Activated naive CD4-positive, alpha-beta T cell treated with anti-CD3 and anti-CD28 coated beads for 36 hours (primary cell): ENCODE measurements at regions not wholly inside any gene's neighbourhood (a gene's known extent, or its start where the extent isn't known, plus 50 kb on each side); places are given as distances from the start of the nearest gene placed in this dataset.

ENCODE experiments used
- CTCF ChIA-PET: fragments of 350-600 bp; sonication (Branson Sonifier 250); formaldehyde crosslinking; loops from one replicate; lab custom pipeline; 2021; ENCODE audit warnings: antibody characterized with exemption; lab: Charles Lee
- DNase-seq: peaks from one replicate; pipeline ENCODE4 v3.0.0-alpha.2; 2020
- H3K27ac Mint-ChIP-seq: one replicate; pipeline ENCODE4 v1.8.0; 2021; ENCODE audit warnings: mild to moderate bottlenecking, mixed read lengths
- H3K27me3 Mint-ChIP-seq: one replicate; pipeline ENCODE4 v1.8.0; 2021; ENCODE audit warnings: low read depth, mixed read lengths
- H3K36me3 Mint-ChIP-seq: one replicate; pipeline ENCODE4 v1.8.0; 2021; ENCODE audit warnings: low read depth, mixed read lengths
- H3K4me1 Mint-ChIP-seq: one replicate; pipeline ENCODE4 v1.8.0; 2021; ENCODE audit warnings: low read depth, mixed read lengths
- H3K4me3 Mint-ChIP-seq: one replicate; pipeline ENCODE4 v1.8.0; 2021; ENCODE audit warnings: mild to moderate bottlenecking, moderate library complexity, mixed read lengths
- H3K9me3 Mint-ChIP-seq: one replicate; pipeline ENCODE4 v1.8.0; 2021; ENCODE audit warnings: mixed read lengths
- intact Hi-C: fragments of 100-400 bp; cut with micrococcal nuclease; formaldehyde crosslinking; loops from one replicate; pipeline ENCODE4 v1.15.1; 2023

DNA sequence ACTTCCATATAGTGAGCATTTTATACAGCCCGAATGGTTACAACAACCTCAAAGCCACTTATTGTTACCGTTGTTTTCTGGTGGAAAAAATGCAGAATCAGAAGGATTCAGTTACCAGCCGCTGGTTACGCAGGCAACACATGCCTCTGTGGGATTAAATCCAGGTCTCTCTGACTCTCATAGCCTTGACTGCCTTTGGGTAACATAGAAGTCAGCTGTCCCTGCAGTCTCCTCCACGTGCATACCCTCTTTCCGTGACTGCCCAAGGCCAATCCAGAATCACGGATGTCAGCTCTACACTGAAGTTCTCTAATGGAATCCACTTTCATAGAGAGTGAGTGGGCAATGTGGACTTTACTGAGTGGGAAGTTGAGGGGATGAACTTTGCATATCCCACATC, 189.5 kb upstream of the DNAJC19 start:
- H3K9me3 Mint-ChIP-seq: no peaks in the 10 kb centered on the region
- no peak overlapping the region for H3K4me3 Mint-ChIP-seq
- DNase-seq: no peak
- no peaks in the 10 kb centered on the region for H3K4me1 Mint-ChIP-seq
- peaks cover 2% of the 10 kb centered on the region for H3K27me3 Mint-ChIP-seq
- intact Hi-C loops: loop anchor here (10.0 kb wide), 3 partner anchors 274 to 544 kb away; no protein-coding TSS in a partner anchor
- CTCF ChIA-PET: interaction anchor here (0.6 kb wide), 1 partner anchor 334 kb away, joined by 3 read pairs; no protein-coding TSS in a partner anchor
- no peak overlapping the region for H3K27ac Mint-ChIP-seq
- H3K36me3 Mint-ChIP-seq: no peaks in the 10 kb centered on the region

- Mint-ChIP-seq H3K4me3 (no peak overlapping the region), H3K9me3 (no peaks in the 10 kb centered on the region), H3K4me1 (no peaks in the 10 kb centered on the region), H3K27ac (no peak overlapping the region), H3K27me3 (peaks cover 2% of the 10 kb centered on the region), H3K36me3 (no peaks in the 10 kb centered on the region)
- peak; percentile 60 for DNase-seq
- CTCF ChIA-PET: interaction anchor here (0.8 kb wide), 1 partner anchor 1194 kb away, joined by 3 read pairs; no protein-coding TSS in a partner anchor
- intact Hi-C loops: loop anchor here (1.0 to 10.0 kb wide), 5 partner anchors 73 to 542 kb away; no protein-coding TSS in a partner anchor
Observed at GRCh38 chr3:181176601-181177000, 187.1 kb upstream of the DNAJC19 start.

DNA sequence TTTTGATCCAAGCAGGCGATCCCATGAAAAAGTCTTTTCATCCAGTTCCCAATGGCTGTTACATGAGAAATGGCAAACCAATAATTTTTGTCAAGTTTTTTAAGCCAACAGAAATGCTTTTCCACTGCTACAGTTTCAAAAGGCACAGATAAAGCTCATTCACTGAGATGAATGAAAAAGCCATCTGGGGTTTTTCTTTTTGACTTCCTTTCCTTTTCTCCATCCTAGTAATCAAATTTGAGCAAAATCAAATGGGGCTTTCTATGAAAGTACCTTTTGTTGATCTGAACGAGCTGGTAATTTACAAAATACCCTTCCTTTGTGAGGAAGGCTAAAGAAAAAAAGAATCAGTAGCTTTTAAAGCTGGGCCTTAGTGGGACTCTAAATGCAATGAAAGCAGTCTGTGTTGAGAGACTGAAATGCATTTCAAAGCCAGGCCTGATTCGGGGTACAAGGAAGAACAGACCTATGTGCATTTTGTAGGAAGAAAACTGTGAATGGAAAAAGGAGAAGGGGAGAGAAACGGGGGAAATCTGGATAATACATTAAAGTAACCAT, 185.2 kb upstream of the DNAJC19 start:
- Mint-ChIP-seq H3K27me3 (peaks cover 2% of the 10 kb centered on the region), H3K9me3 (no peaks in the 10 kb centered on the region), H3K4me1 (no peaks in the 10 kb centered on the region), H3K4me3 (no peak overlapping the region), H3K27ac (no peak overlapping the region), H3K36me3 (no peaks in the 10 kb centered on the region)
- CTCF ChIA-PET: interaction anchor here (0.7 to 1.7 kb wide), 2 partner anchors 21 to 71 kb away, joined by 3 to 4 read pairs; no protein-coding TSS in a partner anchor
- no peak for DNase-seq
- intact Hi-C loops: loop anchor here (10.0 kb wide), 3 partner anchors 270 to 540 kb away; no protein-coding TSS in a partner anchor

DNA sequence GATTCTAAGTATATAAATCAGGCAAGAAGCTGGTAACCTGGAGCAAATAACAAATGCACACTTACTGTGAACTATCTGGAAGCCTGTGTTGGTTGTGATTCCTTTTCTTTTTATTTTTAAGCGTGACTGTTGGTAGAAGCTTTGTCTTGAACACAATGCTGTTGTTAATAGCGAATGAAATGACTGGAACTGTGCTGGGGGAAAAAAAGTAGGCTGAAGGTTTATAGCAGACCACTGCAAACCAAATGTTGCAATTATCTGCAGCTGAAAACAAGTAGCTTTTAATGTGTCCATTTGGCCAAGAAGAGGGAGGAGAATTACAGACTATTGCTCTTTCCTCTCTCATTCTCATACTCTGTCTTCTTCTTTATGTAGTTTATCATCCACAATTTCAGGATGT, 184.5 kb upstream of the DNAJC19 start:
- no peak overlapping the region for H3K27ac Mint-ChIP-seq
- no peaks in the 10 kb centered on the region for H3K9me3 Mint-ChIP-seq
- CTCF ChIA-PET: interaction anchor here (0.7 to 1.7 kb wide), 2 partner anchors 22 to 70 kb away, joined by 3 to 4 read pairs; no protein-coding TSS in a partner anchor
- H3K36me3 Mint-ChIP-seq: no peaks in the 10 kb centered on the region
- intact Hi-C loops: loop anchor here (10.0 kb wide), 3 partner anchors 269 to 539 kb away; no protein-coding TSS in a partner anchor
- no peak for DNase-seq
- H3K4me3 Mint-ChIP-seq: no peak overlapping the region
- H3K4me1 Mint-ChIP-seq: no peaks in the 10 kb centered on the region
- H3K27me3 Mint-ChIP-seq: peaks cover 2% of the 10 kb centered on the region

DNA sequence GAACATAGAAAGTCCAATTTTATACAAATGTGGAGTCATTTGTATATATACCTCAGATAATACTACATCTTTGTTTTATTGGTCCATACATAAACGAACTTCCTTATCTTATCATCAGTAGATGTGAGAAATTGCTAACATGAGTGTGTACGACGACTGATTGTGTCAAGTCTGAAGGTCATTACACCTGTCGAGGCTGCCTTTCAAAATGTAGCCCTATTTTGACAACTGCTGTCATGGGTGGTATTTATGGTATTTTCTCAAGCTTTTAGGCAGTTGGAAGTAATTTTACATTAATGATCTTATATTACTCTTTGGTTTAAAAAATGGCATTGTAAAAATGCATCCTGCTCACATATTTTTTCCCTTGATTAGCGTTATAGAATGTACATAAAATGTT, 183.7 kb upstream of the DNAJC19 start:
- CTCF ChIA-PET: no interaction called here
- DNase-seq: no peak
- Mint-ChIP-seq H3K4me3 (no peak overlapping the region), H3K27me3 (peaks cover 2% of the 10 kb centered on the region), H3K27ac (no peak overlapping the region), H3K9me3 (no peaks in the 10 kb centered on the region), H3K4me1 (no peaks in the 10 kb centered on the region), H3K36me3 (no peaks in the 10 kb centered on the region)
- intact Hi-C loops: loop anchor here (10.0 kb wide), 3 partner anchors 268 to 538 kb away; no protein-coding TSS in a partner anchor

DNA sequence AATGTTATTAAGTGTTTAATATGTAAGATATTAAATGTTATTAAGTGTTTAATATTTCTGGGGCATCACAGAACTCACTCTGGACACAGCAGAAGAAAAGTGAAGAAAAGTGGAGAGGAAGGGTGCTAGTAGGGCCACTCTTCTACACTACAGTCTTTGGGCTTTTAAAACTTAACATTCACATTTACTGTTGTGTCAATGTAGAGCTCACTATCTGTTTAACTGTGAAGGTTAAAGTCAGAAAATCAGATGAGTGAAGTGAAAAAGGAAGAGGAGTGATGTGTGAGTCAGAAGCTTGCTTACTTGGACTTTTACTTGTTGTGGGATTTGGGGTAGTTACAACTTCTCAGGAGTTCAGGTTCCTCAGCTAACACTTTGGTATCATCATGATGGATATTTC, 145.3 kb upstream of the DNAJC19 start:
- intact Hi-C loops: no loop called here
- Mint-ChIP-seq H3K27me3 (no peaks in the 10 kb centered on the region), H3K9me3 (no peaks in the 10 kb centered on the region), H3K4me3 (no peak overlapping the region), H3K27ac (no peak overlapping the region), H3K36me3 (no peaks in the 10 kb centered on the region), H3K4me1 (no peaks in the 10 kb centered on the region)
- no peak for DNase-seq
- CTCF ChIA-PET: no interaction called here

DNA sequence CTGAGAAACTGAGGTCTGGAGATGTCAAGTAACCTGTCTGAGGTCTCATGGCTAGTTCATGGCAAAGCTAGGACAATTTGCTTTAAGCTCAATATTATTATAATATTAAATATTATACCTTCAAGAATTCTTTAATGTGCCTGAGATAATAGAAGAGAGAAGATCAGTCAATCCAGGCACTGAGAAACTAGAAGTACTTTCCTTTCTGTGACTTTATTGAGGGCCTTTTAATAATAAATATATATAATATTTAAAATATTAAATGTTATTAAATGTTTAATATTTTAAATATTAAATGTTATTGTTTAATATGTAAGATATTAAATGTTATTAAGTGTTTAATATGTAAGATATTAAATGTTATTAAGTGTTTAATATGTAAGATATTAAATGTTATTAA, 144.3 kb upstream of the DNAJC19 start:
- CTCF ChIA-PET: no interaction called here
- Mint-ChIP-seq H3K27me3 (no peaks in the 10 kb centered on the region), H3K9me3 (no peaks in the 10 kb centered on the region), H3K36me3 (no peaks in the 10 kb centered on the region), H3K27ac (no peak overlapping the region), H3K4me1 (no peaks in the 10 kb centered on the region), H3K4me3 (no peak overlapping the region)
- intact Hi-C loops: no loop called here
- no peak for DNase-seq

GRCh38 chr3:181105646-181106045, 116.1 kb upstream of the DNAJC19 start:
- peaks cover 4% of the 10 kb centered on the region for H3K36me3 Mint-ChIP-seq
- no peak overlapping the region for H3K27ac Mint-ChIP-seq
- no peak overlapping the region for H3K4me3 Mint-ChIP-seq

DNA sequence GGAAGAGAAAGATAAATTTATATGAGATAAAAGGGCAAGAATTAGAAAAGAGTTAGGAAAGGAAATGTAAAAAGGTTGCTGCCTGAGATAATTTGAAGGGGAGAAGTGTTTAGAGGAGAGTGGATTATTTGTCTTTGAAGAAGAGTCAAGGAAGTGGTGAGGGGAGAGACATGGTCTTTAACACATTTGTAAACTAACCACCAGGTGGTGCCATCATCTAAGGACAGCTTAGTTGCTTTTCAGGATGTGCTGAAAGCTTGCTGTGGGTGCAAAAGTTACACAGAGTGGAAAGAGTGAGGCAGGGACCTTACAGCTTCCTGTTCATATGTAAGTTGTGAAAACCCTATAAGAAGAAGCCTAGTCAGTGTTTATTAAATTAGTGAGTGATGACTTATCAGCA, 114.1 kb upstream of the DNAJC19 start:
- DNase-seq: peak; percentile 29
- no peaks in the 10 kb centered on the region for H3K27me3 Mint-ChIP-seq
- intact Hi-C loops: loop anchor here (1.0 to 5.0 kb wide), 2 partner anchors 73 to 599 kb away; no protein-coding TSS in a partner anchor
- H3K27ac Mint-ChIP-seq: no peak overlapping the region
- peaks cover 4% of the 10 kb centered on the region for H3K36me3 Mint-ChIP-seq
- CTCF ChIA-PET: interaction anchor here (0.6 to 0.8 kb wide), 2 partner anchors 71 to 414 kb away, joined by 3 read pairs; no protein-coding TSS in a partner anchor
- peaks cover 10% of the 10 kb centered on the region for H3K9me3 Mint-ChIP-seq
- no peaks in the 10 kb centered on the region for H3K4me1 Mint-ChIP-seq
- no peak overlapping the region for H3K4me3 Mint-ChIP-seq

More at GRCh38 chr3:181105646-181106045, 116.1 kb upstream of the DNAJC19 start:
- Mint-ChIP-seq H3K4me1 (no peaks in the 10 kb centered on the region), H3K27me3 (no peaks in the 10 kb centered on the region), H3K9me3 (peaks cover 10% of the 10 kb centered on the region)
- no peak for DNase-seq
- intact Hi-C loops: no loop called here
- CTCF ChIA-PET: interaction anchor here (0.7 kb wide), 1 partner anchor 7 kb away, joined by 3 read pairs; no protein-coding TSS in a partner anchor

- H3K27ac Mint-ChIP-seq: no peak overlapping the region
- CTCF ChIA-PET: no interaction called here
- H3K27me3 Mint-ChIP-seq: no peaks in the 10 kb centered on the region
- H3K9me3 Mint-ChIP-seq: peaks cover 1% of the 10 kb centered on the region
- intact Hi-C loops: no loop called here
- H3K4me3 Mint-ChIP-seq: no peak overlapping the region
- H3K36me3 Mint-ChIP-seq: no peaks in the 10 kb centered on the region
- DNase-seq: no peak
- peaks cover 5% of the 10 kb centered on the region for H3K4me1 Mint-ChIP-seq
Observed at GRCh38 chr3:181086011-181086410, 96.5 kb upstream of the DNAJC19 start.

DNA sequence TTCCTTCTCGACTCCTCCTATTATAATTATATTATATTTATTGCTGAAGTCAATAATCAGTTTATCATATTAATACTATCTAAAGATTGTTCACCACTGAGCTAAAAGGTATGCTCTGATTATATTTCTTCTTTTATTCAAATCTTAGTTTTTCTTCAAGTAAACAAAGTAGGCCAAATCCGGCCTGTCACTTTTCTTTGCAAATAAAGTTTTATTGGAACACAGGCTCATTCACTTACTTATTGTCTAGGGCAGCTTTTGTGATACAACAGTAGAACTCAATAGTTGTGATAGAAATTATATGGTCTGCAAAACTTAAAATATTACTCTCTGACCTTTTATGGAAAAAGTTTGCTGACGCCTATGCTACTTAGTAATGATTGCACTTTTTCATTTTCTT, 92.4 kb upstream of the DNAJC19 start:
- no peak overlapping the region for H3K4me3 Mint-ChIP-seq
- intact Hi-C loops: loop anchor here (5.0 kb wide), 1 partner anchor 170 kb away; the partner anchor contains the start of gene FXR1
- no peak for DNase-seq
- H3K4me1 Mint-ChIP-seq: peaks cover 5% of the 10 kb centered on the region
- H3K9me3 Mint-ChIP-seq: no peaks in the 10 kb centered on the region
- no peaks in the 10 kb centered on the region for H3K27me3 Mint-ChIP-seq
- CTCF ChIA-PET: interaction anchor here (0.6 kb wide), 1 partner anchor 170 kb away, joined by 3 read pairs; no protein-coding TSS in a partner anchor
- H3K36me3 Mint-ChIP-seq: no peaks in the 10 kb centered on the region
- no peak overlapping the region for H3K27ac Mint-ChIP-seq

- Mint-ChIP-seq H3K27me3 (peaks cover 6% of the 10 kb centered on the region), H3K4me1 (no peaks in the 10 kb centered on the region), H3K27ac (no peak overlapping the region), H3K4me3 (no peak overlapping the region), H3K36me3 (no peaks in the 10 kb centered on the region), H3K9me3 (peaks cover 22% of the 10 kb centered on the region)
- CTCF ChIA-PET: no interaction called here
- no peak for DNase-seq
- intact Hi-C loops: no loop called here
Observed at GRCh38 chr3:181076558-181076957, 87.0 kb upstream of the DNAJC19 start.

GRCh38 chr3:181075098-181075497, 85.6 kb upstream of the DNAJC19 start:
- Mint-ChIP-seq H3K36me3 (peaks cover 1% of the 10 kb centered on the region), H3K4me1 (no peaks in the 10 kb centered on the region), H3K4me3 (no peak overlapping the region), H3K27ac (no peak overlapping the region), H3K9me3 (peaks cover 22% of the 10 kb centered on the region), H3K27me3 (peaks cover 6% of the 10 kb centered on the region)
- CTCF ChIA-PET: no interaction called here
- intact Hi-C loops: no loop called here
- no peak for DNase-seq
